Adrenal gland (tissue), 5 donors: ENCODE measurements at regions not wholly inside any gene's neighbourhood (a gene's known extent, or its start where the extent isn't known, plus 50 kb on each side); places are given as distances from the start of the nearest gene placed in this dataset.

Experiments
- POLR2A ChIP-seq, 2 donors: fragments of 450-650 bp; IDR thresholded peaks; one replicate each; pipeline ENCODE4 v1.6.1; 2017; ENCODE audit warnings: antibody characterized with exemption in 2 of 2, mild to moderate bottlenecking in 2 of 2, moderate library complexity in 1 of 2
- TF ChIP-seq, protein P1 (sequence below), 6 experiments: fragments of 450-650 bp in 4 of 6; fragments of 200-600 bp in 2 of 6; sonication (generic) in 1 of 6; IDR thresholded peaks; 1 replicate in 5 of 6; 2 replicates in 1 of 6; pipeline versions ENCODE4 v1.5.1 to v1.8.0; 2016 to 2021; ENCODE audit warnings: antibody characterized with exemption in 6 of 6, mild to moderate bottlenecking in 2 of 6, moderate library complexity in 1 of 6
- donor health status: DM: no; HTN: no; CAD: no.

DNA sequence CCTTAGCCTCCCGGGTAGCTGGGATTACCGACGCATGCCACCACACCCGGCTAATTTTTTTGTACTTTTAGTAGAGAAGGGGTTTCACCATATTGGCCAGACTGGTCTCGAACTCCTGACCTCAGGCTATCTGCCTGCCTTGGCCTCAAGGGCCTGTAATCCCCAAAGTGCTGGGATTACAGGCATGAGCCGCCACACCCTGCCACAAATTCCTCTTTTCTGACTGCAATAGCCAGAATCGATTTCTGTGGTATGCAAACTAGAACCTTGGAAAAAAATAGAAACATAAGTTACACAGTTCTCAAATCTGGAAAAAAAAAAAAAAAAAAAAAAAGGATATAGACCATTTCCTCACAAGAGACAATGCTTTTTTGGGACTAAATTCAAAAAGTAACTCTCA, 184.6 kb upstream of the EGLN3 start:
- TF ChIP-seq, protein P1, sequence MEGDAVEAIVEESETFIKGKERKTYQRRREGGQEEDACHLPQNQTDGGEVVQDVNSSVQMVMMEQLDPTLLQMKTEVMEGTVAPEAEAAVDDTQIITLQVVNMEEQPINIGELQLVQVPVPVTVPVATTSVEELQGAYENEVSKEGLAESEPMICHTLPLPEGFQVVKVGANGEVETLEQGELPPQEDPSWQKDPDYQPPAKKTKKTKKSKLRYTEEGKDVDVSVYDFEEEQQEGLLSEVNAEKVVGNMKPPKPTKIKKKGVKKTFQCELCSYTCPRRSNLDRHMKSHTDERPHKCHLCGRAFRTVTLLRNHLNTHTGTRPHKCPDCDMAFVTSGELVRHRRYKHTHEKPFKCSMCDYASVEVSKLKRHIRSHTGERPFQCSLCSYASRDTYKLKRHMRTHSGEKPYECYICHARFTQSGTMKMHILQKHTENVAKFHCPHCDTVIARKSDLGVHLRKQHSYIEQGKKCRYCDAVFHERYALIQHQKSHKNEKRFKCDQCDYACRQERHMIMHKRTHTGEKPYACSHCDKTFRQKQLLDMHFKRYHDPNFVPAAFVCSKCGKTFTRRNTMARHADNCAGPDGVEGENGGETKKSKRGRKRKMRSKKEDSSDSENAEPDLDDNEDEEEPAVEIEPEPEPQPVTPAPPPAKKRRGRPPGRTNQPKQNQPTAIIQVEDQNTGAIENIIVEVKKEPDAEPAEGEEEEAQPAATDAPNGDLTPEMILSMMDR (IDR thresholded peaks at IDR 0.05): no peak
- TF ChIP-seq POLR2A (IDR thresholded peaks at IDR 0.05): no peak
